ENCODE measurements at regions not wholly inside any gene's neighbourhood (a gene's known extent, or its start where the extent isn't known, plus 50 kb on each side); places are given as distances from the start of the nearest gene placed in this dataset.

DNA sequence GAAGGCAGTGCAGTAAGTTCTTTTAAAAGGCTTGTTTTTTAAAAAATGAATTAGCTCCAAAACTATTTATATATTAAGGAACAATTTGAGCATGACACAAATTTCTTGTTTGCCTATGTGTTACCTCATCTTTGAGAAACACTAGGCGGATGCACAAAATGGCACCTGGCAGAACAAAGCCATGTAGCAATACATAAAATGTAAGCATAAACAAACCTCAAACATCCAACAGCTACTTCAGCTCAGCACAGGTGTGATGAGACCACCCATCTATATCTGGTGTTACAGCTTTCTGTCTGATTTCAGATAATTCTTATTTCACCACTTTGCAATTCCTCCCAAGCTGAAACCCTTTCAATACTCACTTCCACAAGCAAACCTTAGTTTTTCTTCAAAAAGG, 221.2 kb upstream of the CNTN6 start (continued):
- no peak for TF ChIP-seq ZNF384 (IDR thresholded peaks at IDR 0.05; ENCODE audit: borderline replicate concordance, low read depth, low read length)

DNA sequence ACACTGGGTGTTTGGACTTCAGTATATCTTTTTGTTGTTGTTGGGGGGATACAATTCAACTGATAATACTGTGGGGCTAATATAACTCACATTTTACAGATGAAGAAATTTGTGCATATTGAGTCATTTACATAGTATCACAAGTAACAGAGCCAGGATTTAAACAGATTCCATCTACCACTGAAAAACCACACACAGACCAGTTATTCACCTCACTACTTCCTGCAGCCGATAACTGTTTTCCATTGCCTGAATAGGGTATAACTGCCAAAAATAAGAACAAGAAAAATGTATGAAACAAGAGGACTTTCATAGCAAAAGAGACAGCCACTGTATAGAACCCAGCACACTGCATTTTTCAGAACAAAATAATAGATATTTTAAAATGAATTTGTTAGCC, 215.8 kb upstream of the CNTN6 start:
- TF ChIP-seq HDAC6 (IDR thresholded peaks at IDR 0.05; ENCODE audit: unreplicated experiment) = no peak
- TF ChIP-seq, protein P1, sequence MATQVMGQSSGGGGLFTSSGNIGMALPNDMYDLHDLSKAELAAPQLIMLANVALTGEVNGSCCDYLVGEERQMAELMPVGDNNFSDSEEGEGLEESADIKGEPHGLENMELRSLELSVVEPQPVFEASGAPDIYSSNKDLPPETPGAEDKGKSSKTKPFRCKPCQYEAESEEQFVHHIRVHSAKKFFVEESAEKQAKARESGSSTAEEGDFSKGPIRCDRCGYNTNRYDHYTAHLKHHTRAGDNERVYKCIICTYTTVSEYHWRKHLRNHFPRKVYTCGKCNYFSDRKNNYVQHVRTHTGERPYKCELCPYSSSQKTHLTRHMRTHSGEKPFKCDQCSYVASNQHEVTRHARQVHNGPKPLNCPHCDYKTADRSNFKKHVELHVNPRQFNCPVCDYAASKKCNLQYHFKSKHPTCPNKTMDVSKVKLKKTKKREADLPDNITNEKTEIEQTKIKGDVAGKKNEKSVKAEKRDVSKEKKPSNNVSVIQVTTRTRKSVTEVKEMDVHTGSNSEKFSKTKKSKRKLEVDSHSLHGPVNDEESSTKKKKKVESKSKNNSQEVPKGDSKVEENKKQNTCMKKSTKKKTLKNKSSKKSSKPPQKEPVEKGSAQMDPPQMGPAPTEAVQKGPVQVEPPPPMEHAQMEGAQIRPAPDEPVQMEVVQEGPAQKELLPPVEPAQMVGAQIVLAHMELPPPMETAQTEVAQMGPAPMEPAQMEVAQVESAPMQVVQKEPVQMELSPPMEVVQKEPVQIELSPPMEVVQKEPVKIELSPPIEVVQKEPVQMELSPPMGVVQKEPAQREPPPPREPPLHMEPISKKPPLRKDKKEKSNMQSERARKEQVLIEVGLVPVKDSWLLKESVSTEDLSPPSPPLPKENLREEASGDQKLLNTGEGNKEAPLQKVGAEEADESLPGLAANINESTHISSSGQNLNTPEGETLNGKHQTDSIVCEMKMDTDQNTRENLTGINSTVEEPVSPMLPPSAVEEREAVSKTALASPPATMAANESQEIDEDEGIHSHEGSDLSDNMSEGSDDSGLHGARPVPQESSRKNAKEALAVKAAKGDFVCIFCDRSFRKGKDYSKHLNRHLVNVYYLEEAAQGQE (IDR thresholded peaks at IDR 0.05; ENCODE audit: low read depth, low read length) = no peak
- TF ChIP-seq SREBF2 (IDR thresholded peaks at IDR 0.05; ENCODE audit: low read length) = no peak
- no peak for TF ChIP-seq BRCA1 (IDR thresholded peaks at IDR 0.05; ENCODE audit: low read depth, low read length)
- no peak for TF ChIP-seq TARDBP (IDR thresholded peaks at IDR 0.05; ENCODE audit: borderline replicate concordance)
- TF ChIP-seq, protein P2, sequence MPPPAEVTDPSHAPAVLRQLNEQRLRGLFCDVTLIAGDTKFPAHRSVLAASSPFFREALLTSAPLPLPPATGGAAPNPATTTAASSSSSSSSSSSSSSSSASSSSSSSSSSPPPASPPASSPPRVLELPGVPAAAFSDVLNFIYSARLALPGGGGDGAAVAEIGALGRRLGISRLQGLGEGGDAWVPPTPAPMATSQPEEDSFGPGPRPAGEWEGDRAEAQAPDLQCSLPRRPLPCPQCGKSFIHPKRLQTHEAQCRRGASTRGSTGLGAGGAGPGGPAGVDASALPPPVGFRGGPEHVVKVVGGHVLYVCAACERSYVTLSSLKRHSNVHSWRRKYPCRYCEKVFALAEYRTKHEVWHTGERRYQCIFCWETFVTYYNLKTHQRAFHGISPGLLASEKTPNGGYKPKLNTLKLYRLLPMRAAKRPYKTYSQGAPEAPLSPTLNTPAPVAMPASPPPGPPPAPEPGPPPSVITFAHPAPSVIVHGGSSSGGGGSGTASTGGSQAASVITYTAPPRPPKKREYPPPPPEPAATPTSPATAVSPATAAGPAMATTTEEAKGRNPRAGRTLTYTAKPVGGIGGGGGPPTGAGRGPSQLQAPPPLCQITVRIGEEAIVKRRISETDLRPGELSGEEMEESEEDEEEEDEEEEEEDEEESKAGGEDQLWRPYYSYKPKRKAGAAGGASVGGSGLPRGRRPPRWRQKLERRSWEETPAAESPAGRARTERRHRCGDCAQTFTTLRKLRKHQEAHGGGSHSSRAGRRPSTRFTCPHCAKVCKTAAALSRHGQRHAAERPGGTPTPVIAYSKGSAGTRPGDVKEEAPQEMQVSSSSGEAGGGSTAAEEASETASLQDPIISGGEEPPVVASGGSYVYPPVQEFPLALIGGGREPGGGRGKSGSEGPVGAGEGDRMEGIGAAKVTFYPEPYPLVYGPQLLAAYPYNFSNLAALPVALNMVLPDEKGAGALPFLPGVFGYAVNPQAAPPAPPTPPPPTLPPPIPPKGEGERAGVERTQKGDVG (CRISPR knock-in tag; IDR thresholded peaks at IDR 0.05) = no peak
- no peak for TF ChIP-seq ZNF592 (IDR thresholded peaks at IDR 0.05)
- TF ChIP-seq BMI1 (IDR thresholded peaks at IDR 0.05; ENCODE audit: borderline replicate concordance) = no peak
- no peak for TF ChIP-seq STAT1 (conservative IDR thresholded peaks at IDR 0.05)
- Histone ChIP-seq H3K27ac (ENCODE audit: control insufficient read depth, insufficient read depth) (no peak overlapping the region), H3K36me3 (ENCODE audit: control insufficient read depth in 2 of 2, insufficient read depth in 2 of 2, low read length in 1 of 2) (no peaks in the 10 kb centered on the region), H3K4me1 (ENCODE audit: control insufficient read depth, insufficient read depth, low read length) (no peaks in the 10 kb centered on the region), H3K9ac (ENCODE audit: control insufficient read depth, insufficient read depth, low read length) (no peak overlapping the region), H2AFZ (ENCODE audit: control insufficient read depth, low read depth, low read length) (no peak overlapping the region), H3K79me2 (ENCODE audit: control insufficient read depth, insufficient read depth, low read length) (no peaks in the 10 kb centered on the region), H3K4me3 (no peak overlapping the region), H3K27me3 (replicated peaks in 1 of 2; ENCODE audit: control insufficient read depth in 2 of 2, insufficient read depth in 2 of 2, low read length in 1 of 2) (no peaks in the 10 kb centered on the region), H3K9me3 (replicated peaks; ENCODE audit: control insufficient read depth, insufficient read depth, low read length) (no peaks in the 10 kb centered on the region), H4K20me1 (ENCODE audit: control insufficient read depth, insufficient read depth) (no peaks in the 10 kb centered on the region), H3K4me2 (ENCODE audit: control insufficient read depth, insufficient read depth) (no peak overlapping the region)
- 0% methylated on average over 1 of the region's 1 CpG for WGBS (ENCODE audit: insufficient coverage, insufficient replicate concordance, low lambda C conversion rate, missing lambda C conversion rate)
- SMC1A ChIA-PET (ENCODE audit: uncharacterized antibody, unreplicated experiment) = no interaction called here
- ATAC-seq (no peak), DNase-seq (ENCODE audit: low read depth, low spot score) (no peak), FAIRE-seq (no peak)
- POLR2A ChIA-PET = no interaction called here
- BruUV-seq (replicated peaks) = no TSS peak
- RAD21 ChIA-PET (ENCODE audit: unreplicated experiment) = no interaction called here
- in situ Hi-C loops (cut with MboI) = no loop called here
- CTCF ChIA-PET = no interaction called here
- intact Hi-C loops (cut with micrococcal nuclease; ENCODE audit: unreplicated experiment) = no loop called here

Data from GM12878 (cell line).